ENCODE measurements at regions not wholly inside any gene's neighbourhood (a gene's known extent, or its start where the extent isn't known, plus 50 kb on each side); places are given as distances from the start of the nearest gene placed in this dataset.

GRCh38 chr11:70000228-70000627 is 77.9 kb upstream of the ANO1 start:
- no peaks in the 10 kb centered on the region for H3K27me3 ChIP-seq (ENCODE audit: insufficient read depth, low read depth, severe bottlenecking)
- no peaks in the 10 kb centered on the region for H3K9me3 ChIP-seq (ENCODE audit: severe bottlenecking)
- no peak for DNase-seq
- no peak overlapping the region for H3K4me3 ChIP-seq (ENCODE audit: low read depth, low read length)
- H3K27ac ChIP-seq: no peak overlapping the region
- TF ChIP-seq CTCF (IDR thresholded peaks at IDR 0.05; ENCODE audit: low read depth, low read length): no peak
- H3K36me3 ChIP-seq: no peaks in the 10 kb centered on the region

DNA sequence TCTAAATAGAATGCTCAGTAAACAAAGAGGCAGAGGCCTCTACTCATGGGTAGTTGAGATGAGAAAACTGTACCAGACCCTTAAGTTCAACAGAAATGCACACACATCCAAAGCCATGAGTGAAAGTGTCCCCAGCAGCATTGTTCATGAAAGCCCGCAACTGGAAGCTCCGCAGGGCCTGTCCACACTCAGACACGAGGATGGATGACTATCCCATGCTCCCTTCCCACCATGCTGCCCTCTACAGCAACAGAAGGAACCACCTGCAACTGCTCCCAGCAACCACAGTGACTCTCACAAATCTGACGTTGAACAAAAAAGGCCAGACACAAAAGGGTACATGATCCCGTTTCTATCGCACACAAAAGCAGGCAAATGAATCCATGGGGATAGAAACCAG is 76.9 kb upstream of the ANO1 start:
- no peak for DNase-seq
- TF ChIP-seq CTCF (IDR thresholded peaks at IDR 0.05; ENCODE audit: low read depth, low read length): no peak
- Histone ChIP-seq H3K4me3 (ENCODE audit: low read depth, low read length) (no peak overlapping the region), H3K27me3 (ENCODE audit: insufficient read depth, low read depth, severe bottlenecking) (no peaks in the 10 kb centered on the region), H3K27ac (no peak overlapping the region), H3K36me3 (no peaks in the 10 kb centered on the region), H3K9me3 (ENCODE audit: severe bottlenecking) (no peaks in the 10 kb centered on the region)

DNA sequence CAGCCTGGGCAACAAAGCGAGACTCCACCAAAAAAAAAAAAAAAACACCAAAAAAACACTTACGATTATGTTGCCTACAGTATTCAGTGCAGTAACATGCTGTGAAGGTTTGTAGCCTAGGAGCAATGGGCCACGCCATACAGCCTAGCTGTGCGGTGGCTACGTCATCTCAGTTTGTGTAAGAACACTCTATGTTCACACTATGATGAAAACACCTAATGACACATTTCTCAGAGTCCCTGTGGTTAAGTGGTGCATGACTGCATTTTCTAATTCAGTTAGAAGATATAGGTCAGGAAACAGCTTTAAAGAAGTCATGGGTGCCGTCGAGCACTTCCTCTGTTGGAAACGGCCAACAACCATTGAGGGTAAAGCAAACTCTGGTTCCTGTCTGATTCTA is 75.7 kb upstream of the ANO1 start:
- H3K36me3 ChIP-seq: no peaks in the 10 kb centered on the region
- no peak overlapping the region for H3K4me3 ChIP-seq (ENCODE audit: low read depth, low read length)
- H3K27me3 ChIP-seq (ENCODE audit: insufficient read depth, low read depth, severe bottlenecking): no peaks in the 10 kb centered on the region
- TF ChIP-seq CTCF (IDR thresholded peaks at IDR 0.05; ENCODE audit: low read depth, low read length): no peak
- H3K9me3 ChIP-seq (ENCODE audit: severe bottlenecking): no peaks in the 10 kb centered on the region
- no peak overlapping the region for H3K27ac ChIP-seq
- DNase-seq: no peak

DNA sequence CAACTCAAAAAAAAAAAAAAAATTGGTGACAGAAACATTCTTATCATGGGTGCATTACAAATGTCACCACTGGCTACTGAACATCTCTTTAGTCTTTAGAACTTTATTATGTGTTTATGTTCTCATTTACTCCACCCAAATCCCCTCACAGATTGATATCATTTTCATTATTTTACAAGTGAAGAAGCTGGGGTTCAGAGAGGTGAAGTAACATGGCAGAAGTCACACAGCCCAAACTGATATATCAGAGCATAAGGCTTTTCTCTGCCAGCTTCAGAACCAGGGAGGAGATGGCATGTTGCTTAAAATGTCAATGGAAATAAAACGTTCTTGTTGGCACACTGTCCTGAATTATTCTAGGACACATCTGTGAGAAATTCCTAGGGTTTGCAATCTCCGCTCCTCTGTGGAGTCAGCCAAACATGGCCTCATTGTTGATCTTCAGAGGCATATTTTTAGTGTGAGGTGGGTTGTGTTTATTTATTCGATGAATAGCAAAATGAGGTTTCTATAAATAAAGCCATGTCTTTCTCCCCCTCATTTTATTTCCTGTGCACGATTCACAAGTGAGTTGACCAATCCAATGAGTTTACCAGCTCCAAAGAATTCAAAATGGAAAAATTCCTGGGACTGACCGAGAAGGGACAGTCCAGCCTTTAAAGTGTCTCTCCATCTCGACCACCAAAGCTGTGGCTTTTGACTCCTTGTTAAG is 72.9 kb upstream of the ANO1 start:
- H3K4me3 ChIP-seq (ENCODE audit: low read depth, low read length): no peak overlapping the region
- no peak overlapping the region for H3K27ac ChIP-seq
- no peak for TF ChIP-seq CTCF (IDR thresholded peaks at IDR 0.05; ENCODE audit: low read depth, low read length)
- no peaks in the 10 kb centered on the region for H3K9me3 ChIP-seq (ENCODE audit: severe bottlenecking)
- DNase-seq: no peak
- H3K36me3 ChIP-seq: no peaks in the 10 kb centered on the region
- no peaks in the 10 kb centered on the region for H3K27me3 ChIP-seq (ENCODE audit: insufficient read depth, low read depth, severe bottlenecking)

GRCh38 chr11:70007796-70008195 is 70.3 kb upstream of the ANO1 start:
- no peaks in the 10 kb centered on the region for H3K9me3 ChIP-seq (ENCODE audit: severe bottlenecking)
- H3K27ac ChIP-seq: no peak overlapping the region
- TF ChIP-seq CTCF (IDR thresholded peaks at IDR 0.05; ENCODE audit: low read depth, low read length): no peak

DNA sequence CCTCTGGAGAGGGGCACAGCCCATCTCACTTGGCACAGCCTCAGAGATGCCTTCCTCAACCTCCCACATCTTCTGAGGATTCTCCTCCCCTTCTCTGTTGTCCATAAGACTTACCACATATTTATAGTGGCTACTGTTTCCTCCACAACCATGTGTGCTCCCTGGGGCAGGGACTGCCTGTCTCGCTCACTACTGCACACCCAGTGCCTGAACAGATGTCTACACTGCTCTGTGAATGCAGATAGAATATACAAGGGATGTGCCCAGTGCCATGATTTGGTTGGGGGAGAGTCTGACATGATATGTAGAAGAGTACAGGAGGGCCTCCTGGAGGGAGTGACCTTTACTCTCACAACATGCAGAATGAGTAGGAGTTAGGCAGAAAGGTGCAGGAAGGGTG is 67.3 kb upstream of the ANO1 start:
- no peak overlapping the region for H3K4me3 ChIP-seq (ENCODE audit: low read depth, low read length)
- no peak for DNase-seq
- no peaks in the 10 kb centered on the region for H3K27me3 ChIP-seq (ENCODE audit: insufficient read depth, low read depth, severe bottlenecking)
- H3K27ac ChIP-seq: no peak overlapping the region
- H3K9me3 ChIP-seq (ENCODE audit: severe bottlenecking): no peaks in the 10 kb centered on the region
- TF ChIP-seq CTCF (IDR thresholded peaks at IDR 0.05; ENCODE audit: low read depth, low read length): no peak
- no peaks in the 10 kb centered on the region for H3K36me3 ChIP-seq

More at GRCh38 chr11:70007796-70008195, 70.3 kb upstream of the ANO1 start:
- Histone ChIP-seq H3K36me3 (no peaks in the 10 kb centered on the region), H3K27me3 (ENCODE audit: insufficient read depth, low read depth, severe bottlenecking) (no peaks in the 10 kb centered on the region), H3K4me3 (ENCODE audit: low read depth, low read length) (no peak overlapping the region)
- DNase-seq: no peak
